KMS-11 (cell line): ENCODE measurements at regions not wholly inside any gene's neighbourhood (a gene's known extent, or its start where the extent isn't known, plus 50 kb on each side); places are given as distances from the start of the nearest gene placed in this dataset.

Source experiments
- H2AFZ ChIP-seq: fragments of 200-600 bp; sonication (generic); 2 replicates; pipeline ENCODE4 v1.6.1; 2016; ENCODE audit warnings: antibody characterized with exemption, mixed run types, low read depth
- H3K27ac ChIP-seq: fragments of 200-600 bp; sonication (generic); 2 replicates; pipeline ENCODE4 v1.6.1; 2016; ENCODE audit warnings: mild to moderate bottlenecking, mixed run types
- H3K27me3 ChIP-seq: fragments of 200-600 bp; sonication (generic); 2 replicates; pipeline ENCODE4 v1.6.1; 2017; ENCODE audit warnings: mild to moderate bottlenecking, low read depth, mixed run types, moderate library complexity; ENCODE audit not compliant: insufficient read depth
- H3K36me3 ChIP-seq: fragments of 200-600 bp; sonication (generic); 2 replicates; pipeline ENCODE4 v1.6.1; 2017; ENCODE audit warnings: mild to moderate bottlenecking, mixed run types; ENCODE audit not compliant: insufficient read depth
- H3K4me1 ChIP-seq: fragments of 200-600 bp; sonication (generic); 2 replicates; pipeline ENCODE4 v1.6.1; 2016; ENCODE audit warnings: mild to moderate bottlenecking, low read depth, mixed run types; ENCODE audit not compliant: poor library complexity, severe bottlenecking
- H3K4me2 ChIP-seq: fragments of 200-600 bp; sonication (generic); 2 replicates; pipeline ENCODE4 v1.7.0; 2016; ENCODE audit warnings: mild to moderate bottlenecking, mixed run types
- H3K4me3 ChIP-seq: fragments of 200-600 bp; sonication (generic); IDR thresholded peaks from 2 replicates; pipeline ENCODE4 v1.6.1; 2017; ENCODE audit warnings: low read depth, low read length, mixed read lengths; ENCODE audit not compliant: insufficient read depth
- H3K79me2 ChIP-seq: fragments of 200-600 bp; sonication (generic); 2 replicates; pipeline ENCODE4 v1.6.1; 2016; ENCODE audit warnings: low read depth, mixed run types; ENCODE audit not compliant: insufficient read depth
- H3K9ac ChIP-seq: fragments of 200-600 bp; sonication (generic); 2 replicates; pipeline ENCODE4 v1.6.1; 2016; ENCODE audit warnings: mild to moderate bottlenecking, mixed run types
- H4K20me1 ChIP-seq: fragments of 200-600 bp; sonication (generic); 2 replicates; pipeline ENCODE4 v1.6.1; 2016; ENCODE audit warnings: mild to moderate bottlenecking, mixed run types; ENCODE audit not compliant: insufficient read depth
- TF ChIP-seq, protein P1 (sequence below): fragments of 200-600 bp; sonication (generic); conservative IDR thresholded peaks from 2 replicates; pipeline ENCODE4 v1.6.1; 2017; ENCODE audit warnings: low read depth, mild to moderate bottlenecking, antibody characterized with exemption, low read length, moderate library complexity, mixed read lengths

DNA sequence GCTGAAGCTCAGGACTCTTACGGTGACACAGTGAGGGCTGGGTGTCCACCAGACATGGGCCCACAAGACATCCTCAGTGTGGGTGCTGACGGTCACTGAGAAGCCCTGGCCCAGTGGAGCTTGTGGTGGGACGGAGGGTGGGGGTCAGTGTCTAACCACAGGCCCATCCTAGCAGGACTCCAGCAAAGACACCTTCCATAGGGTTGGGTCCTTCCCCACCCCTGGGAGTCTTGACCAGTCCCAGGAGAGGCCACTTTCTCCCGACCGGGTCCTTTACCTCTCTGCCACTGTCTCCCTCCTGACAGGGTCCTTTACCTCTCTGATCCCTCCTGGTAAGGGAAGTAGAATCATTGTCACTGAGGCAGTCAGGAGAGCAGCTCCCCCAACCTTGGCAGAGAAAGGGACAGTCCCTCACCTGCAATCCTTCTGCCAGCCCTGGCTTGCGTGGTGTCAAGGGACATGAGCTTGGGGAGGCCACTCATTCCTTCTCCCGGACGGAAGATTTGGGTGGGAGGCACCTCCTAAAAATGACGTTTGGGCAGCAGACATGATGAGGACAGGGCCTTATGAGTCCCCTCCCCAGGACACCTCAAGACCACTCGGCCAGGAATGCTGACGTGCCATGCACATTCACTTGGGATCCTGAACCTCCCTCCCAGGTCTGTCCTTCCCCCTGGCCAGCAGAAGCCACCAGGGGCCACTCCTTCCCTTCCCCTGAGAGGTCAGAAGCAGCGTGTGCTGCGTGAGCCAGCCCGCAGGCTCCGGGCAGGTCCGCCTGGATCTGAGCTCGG, 91.5 kb upstream of the FGF3 start:
- Histone ChIP-seq H3K4me1 (no peaks in the 10 kb centered on the region), H3K4me3 (no peak overlapping the region), H3K4me2 (no peak overlapping the region)

DNA sequence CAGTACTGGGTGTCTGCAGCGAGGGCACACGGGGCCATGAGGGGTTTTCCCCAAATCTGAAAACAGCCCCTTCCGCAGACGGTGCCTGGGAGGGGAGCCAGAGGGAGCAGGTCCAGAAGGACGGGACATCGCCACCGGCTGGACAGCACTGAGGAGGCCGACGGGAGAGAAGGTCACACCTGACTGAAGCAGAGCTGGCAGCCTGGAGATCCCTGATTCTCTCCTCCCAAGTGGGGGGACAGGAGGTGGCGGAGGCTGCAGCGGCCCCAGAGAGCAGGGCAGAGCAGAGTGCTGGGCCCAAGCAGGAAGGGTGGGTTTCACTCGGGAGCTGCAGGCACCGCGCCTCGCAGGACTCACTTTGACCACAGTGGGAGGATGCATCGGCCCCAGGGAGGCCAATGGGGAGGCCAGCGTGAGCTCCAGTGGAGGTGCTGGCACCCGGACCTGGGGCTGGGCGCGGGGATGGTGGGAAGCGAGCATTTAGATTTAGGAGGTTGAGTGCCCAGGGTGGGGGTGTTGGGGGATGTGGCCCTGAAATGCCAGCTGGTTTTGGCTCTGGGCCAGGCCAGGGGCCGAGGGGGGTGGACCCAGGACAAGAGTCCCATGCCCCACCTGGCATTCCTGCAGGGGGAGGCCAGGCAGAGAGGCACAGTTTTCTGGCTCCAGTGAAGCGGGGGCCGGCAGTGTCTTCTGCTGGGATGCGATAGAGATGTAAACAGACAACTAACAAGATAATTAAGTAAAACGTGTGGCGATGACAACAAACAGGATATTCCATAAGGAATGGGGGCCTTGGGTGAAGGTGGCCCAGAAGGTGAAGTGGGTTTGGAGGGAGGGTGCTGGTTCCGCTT, 92.3 kb upstream of the FGF3 start:
- Histone ChIP-seq H3K79me2 (no peaks in the 10 kb centered on the region), H4K20me1 (no peaks in the 10 kb centered on the region), H3K4me3 (no peak overlapping the region), H3K27ac (no peak overlapping the region), H3K27me3 (no peaks in the 10 kb centered on the region; the same call in 1 of the 2 replicates), H3K9ac (no peak overlapping the region), H3K4me2 (no peak overlapping the region), H2AFZ (no peak overlapping the region), H3K36me3 (no peaks in the 10 kb centered on the region), H3K4me1 (no peaks in the 10 kb centered on the region)
- TF ChIP-seq, protein P1, sequence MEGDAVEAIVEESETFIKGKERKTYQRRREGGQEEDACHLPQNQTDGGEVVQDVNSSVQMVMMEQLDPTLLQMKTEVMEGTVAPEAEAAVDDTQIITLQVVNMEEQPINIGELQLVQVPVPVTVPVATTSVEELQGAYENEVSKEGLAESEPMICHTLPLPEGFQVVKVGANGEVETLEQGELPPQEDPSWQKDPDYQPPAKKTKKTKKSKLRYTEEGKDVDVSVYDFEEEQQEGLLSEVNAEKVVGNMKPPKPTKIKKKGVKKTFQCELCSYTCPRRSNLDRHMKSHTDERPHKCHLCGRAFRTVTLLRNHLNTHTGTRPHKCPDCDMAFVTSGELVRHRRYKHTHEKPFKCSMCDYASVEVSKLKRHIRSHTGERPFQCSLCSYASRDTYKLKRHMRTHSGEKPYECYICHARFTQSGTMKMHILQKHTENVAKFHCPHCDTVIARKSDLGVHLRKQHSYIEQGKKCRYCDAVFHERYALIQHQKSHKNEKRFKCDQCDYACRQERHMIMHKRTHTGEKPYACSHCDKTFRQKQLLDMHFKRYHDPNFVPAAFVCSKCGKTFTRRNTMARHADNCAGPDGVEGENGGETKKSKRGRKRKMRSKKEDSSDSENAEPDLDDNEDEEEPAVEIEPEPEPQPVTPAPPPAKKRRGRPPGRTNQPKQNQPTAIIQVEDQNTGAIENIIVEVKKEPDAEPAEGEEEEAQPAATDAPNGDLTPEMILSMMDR: no peak

More for the DNA sequence above, 91.5 kb upstream of the FGF3 start:
- TF ChIP-seq, protein P1: no peak
- Histone ChIP-seq H3K27me3 (no peaks in the 10 kb centered on the region; the same call in 1 of the 2 replicates), H3K27ac (no peak overlapping the region), H3K36me3 (no peaks in the 10 kb centered on the region), H2AFZ (no peak overlapping the region), H3K9ac (no peak overlapping the region), H3K79me2 (no peaks in the 10 kb centered on the region), H4K20me1 (no peaks in the 10 kb centered on the region)

DNA sequence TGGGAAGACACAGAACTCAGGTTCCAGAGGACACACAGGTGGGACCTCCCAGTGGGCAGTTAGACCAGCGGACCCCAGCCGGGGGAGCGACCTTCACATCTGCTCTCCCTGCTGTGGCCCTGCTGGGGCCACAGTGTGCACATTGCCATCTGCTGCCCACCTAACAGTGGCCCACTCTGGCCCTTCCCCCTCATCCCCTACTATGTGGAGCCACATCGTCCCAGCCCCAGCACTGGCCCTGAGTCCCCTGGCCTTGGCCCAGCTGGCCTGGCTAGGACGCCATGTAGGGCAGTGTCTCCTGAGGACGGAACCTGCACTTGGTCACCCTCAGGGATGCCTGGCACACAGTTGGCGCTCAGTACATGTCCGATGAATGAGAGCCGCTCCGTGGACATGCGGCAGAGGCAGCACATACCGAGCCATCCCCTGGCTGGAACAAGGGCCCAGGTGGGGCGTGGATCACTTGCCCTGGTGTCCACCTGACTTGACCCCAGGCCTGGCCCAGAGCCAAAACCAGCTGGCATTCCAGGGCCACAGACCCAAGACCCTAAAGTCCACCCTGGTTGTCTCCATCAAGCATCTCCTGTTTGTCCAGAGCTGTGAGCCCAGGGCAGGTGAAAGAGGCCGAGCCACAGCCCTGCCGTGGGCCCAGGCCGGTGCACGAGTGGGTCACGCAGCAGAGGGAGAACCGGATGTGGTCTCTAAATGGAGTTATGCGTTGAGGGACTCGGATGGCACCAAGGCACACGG, 93.1 kb upstream of the FGF3 start:
- TF ChIP-seq, protein P1: no peak
- Histone ChIP-seq H3K4me3 (no peak overlapping the region), H3K36me3 (no peaks in the 10 kb centered on the region), H3K4me2 (no peak overlapping the region), H3K27ac (no peak overlapping the region), H4K20me1 (no peaks in the 10 kb centered on the region), H3K79me2 (no peaks in the 10 kb centered on the region), H3K27me3 (no peaks in the 10 kb centered on the region; the same call in 1 of the 2 replicates), H2AFZ (no peak overlapping the region), H3K4me1 (no peaks in the 10 kb centered on the region), H3K9ac (no peak overlapping the region)

DNA sequence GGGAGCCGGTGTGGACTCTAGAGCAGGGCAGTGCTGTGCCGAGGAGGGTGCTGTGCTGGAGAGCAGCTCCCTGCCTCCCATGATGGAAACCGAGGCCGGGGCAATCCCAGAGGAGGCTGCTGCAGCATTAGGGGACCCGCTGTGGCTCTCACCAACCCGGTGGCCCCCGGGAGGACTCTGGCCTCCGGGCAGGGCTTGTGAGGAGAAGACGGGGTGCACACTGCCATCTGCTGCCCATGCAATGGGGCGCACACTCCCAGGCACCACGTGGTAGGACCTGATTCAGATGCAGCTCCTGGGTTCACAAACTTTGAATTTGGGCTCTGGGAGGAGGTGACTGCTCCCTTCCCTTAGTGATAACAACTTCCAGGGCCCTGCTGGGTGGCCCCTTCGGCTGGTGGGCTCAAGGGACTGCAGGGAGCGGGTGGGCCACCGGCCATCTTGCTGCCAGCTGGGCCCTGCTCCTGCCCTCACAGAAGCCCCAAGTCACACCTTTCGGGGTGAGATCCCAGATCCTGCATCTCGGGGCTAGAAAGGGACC, 93.8 kb upstream of the FGF3 start:
- Histone ChIP-seq H4K20me1 (no peaks in the 10 kb centered on the region), H2AFZ (no peak overlapping the region), H3K4me1 (no peaks in the 10 kb centered on the region), H3K36me3 (no peaks in the 10 kb centered on the region), H3K4me3 (no peak overlapping the region), H3K4me2 (no peak overlapping the region), H3K79me2 (no peaks in the 10 kb centered on the region), H3K27me3 (no peaks in the 10 kb centered on the region; the same call in 1 of the 2 replicates), H3K27ac (no peak overlapping the region), H3K9ac (no peak overlapping the region)
- TF ChIP-seq, protein P1: no peak
